HL-60/S4 (cell line): ENCODE measurements at regions not wholly inside any gene's neighbourhood (a gene's known extent, or its start where the extent isn't known, plus 50 kb on each side); places are given as distances from the start of the nearest gene placed in this dataset.

ENCODE experiments used
- in situ Hi-C: fragments of 300-500 bp; cut with MboI; formaldehyde crosslinking; loops from 2 replicates; pipeline ENCODE4 v1.14.3; 2022; ENCODE audit warnings: low sequenced_read_pairs

DNA sequence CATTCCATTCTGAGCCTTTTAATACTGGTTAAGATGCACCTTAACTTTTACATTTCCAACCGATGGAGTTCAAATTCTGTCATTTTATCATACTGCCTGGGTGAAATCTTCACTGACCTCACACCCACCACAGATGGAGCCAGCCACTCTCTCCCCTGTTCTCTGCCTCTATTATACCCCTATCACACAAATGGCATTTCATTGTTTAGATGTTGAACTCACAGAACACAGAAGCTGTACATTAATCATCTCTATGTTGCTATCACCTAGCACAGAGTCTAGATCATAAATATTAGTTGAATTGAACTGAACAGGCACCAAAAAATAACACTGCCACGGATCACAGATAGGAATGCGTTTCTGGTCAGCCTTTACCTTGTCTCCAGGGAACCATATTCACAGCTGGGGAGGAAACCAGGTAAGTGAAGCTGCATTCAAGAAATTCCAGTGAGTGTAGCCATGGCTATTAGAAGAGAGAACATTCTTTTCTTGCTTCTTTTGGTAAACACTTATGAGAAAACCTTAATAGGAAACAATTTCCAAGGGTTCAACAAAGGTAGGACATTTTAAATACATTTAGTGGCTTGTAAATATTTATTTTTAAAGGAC is 194.9 kb upstream of the RMST start:
- in situ Hi-C loops = no loop called here

DNA sequence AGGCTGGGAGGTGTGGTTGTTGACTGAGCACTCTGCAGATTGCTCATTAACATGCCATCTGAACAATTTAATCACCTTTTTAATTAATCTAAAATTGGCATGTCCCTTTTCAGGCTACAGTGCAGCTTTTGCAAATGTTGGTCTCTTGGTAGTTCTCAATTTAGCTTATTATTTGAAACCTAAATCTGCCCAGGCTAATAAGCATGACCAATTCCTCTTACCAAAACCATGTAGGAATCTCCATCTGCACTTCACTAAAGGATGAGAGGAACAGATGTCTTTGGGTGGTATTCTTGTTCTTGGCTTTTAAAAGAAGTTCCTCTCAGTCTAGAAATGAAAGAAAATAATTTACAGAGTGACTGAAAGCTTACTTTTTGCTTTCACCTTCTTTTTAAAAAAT is 190.1 kb upstream of the RMST start:
- in situ Hi-C loops = no loop called here

DNA sequence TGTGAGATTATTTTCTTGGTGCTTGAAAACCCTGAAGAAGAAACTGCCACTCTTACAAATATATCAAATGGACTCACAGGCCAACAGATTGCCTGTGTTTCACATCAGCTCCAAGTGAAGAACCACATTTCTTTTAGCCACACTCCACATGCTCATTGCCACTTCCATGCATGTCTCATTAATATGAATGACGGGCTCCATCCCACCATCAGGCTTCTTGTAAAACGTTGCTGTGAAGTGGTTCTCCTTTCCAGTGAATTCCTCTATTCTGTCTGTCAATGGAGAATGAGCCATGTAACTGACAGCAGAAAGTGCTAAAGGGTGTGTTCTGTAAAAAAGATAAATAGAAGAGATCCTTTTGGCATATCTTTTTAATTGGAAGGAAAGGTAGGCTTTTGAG is 188.2 kb upstream of the RMST start:
- in situ Hi-C loops = no loop called here

DNA sequence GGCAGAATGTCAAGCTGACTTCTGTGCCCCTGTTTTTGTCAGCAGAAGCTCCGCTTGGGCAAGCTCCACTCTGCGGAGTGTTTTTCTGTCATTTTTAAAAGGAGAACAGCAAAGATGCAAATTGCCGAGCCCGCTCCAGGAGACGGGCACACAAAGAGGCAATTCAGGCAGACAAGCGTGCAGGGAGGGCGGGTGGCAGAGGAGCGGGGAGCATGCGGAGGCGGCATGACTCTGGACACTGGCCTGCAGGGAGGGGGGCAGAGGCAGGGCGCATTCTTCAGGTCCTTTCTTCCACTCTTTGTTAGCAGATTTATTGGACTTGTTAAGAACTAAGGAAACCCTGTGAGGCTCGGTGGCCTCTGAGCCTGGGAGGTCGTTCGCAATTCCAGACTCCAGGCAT is 187.3 kb upstream of the RMST start:
- in situ Hi-C loops = no loop called here

DNA sequence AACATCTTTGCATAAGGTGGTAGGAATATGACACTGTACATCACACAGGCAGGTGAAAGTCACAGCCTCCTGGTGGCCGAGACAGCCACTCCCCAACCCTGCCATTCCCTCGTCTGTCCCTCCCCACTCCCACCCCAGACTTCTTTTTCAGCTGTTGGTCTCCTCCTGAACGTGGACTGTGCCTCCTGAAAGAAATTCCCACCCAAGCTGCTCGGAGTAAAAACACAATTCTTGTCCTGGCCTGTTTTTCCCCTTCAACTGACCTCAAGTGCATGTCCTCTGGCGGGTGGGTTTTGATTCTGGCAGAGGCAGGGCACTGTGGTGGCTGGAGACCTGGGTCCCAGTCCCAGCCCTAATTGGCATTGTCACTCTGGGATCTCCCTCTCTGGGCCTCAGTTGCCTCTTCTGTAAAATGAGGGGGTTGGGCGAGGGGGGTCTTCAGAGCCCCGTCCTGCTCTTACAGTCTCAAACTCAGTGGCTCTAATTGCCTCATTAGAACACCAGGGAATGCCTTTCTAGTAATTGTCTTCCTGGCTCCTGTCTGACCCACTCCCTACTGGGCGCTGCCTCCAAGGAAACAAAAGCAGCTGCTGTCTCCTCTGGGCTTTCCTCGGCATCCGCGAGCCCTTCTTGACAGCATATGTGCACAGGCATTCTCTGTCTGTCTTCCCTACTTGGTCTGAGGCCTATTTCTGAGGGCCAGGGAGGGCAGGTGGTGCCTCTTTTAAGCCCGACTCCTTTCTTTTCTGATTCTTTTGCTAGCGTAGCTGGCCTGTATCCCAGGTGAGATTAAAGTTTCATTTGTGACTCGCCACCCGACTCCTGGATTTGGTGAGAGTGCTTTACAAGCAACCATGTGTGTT is 186.6 kb upstream of the RMST start:
- in situ Hi-C loops = no loop called here

DNA sequence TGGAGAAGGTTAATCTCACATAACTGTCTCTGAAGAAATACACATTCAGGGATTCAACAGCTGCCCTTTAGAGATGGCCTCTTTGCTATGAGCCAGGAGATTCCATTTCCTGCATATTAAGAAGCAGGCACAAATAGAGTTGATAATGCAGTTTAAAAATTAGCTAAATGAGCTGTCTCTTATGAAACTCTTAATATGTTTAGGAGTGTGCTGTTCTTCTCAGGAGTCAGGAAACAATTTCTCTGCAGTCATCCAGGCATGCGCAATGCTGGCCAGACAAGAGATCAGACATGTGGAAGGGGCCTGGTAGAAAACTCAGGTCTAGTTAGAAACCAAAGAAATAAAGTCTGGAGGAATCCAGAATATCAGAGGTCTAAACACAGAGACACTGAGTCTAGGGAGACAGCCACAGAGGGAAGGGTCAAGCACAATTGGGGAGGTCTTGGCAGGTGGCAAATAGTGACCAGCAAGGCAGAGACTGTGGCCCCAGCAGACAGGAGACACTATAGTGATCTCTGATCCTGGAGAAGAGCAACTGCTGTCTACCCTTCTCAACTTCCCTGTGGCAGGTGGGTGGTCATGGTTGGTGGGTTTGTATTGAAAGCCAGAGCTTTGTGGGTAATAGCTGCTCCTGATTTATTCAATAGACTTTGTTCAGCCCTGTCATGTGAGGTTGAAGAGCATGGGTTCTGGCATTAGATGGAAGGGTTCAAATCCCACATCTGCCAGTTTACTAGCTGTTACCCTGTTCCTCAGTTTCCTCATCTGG is 185.8 kb upstream of the RMST start:
- in situ Hi-C loops = no loop called here

DNA sequence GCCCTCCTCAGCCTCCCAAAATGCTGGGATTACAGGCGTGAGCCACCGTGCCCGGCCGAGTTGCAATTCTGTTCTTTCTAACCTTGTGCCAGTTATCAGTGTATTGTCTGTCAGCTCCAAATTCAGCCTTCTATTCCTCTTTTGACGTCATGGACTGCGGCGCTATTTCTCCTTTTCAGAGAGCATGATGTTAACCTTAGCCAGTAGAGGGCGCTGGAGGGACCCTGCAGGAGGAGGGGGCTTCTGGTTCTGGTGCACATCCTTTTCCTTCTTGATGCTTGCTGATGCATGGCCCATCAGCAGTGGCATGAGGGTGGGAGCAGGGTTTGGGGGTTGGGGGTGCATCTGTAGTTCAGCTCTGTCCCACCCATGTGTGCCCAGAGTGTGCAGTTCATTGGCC is 179.3 kb upstream of the RMST start:
- in situ Hi-C loops = no loop called here

DNA sequence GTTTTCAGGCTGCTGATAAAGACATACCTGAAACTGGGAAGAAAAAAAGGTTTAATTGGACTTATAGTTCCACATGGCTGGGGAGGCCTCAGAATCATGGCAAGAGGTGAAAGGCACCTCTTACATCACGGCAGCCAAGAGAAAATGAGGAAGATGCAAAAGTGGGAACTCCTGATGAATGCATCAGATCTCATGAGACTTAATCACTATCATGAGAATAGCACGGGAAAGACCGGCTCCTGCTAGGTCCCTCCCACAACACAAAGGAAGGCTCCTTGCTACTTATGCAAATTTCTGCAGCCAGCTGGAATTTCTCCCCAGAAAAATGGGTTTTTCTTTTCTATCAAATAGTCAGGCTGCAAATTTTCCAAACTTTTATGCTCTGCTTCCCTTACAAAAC is 174.1 kb upstream of the RMST start:
- in situ Hi-C loops = no loop called here

DNA sequence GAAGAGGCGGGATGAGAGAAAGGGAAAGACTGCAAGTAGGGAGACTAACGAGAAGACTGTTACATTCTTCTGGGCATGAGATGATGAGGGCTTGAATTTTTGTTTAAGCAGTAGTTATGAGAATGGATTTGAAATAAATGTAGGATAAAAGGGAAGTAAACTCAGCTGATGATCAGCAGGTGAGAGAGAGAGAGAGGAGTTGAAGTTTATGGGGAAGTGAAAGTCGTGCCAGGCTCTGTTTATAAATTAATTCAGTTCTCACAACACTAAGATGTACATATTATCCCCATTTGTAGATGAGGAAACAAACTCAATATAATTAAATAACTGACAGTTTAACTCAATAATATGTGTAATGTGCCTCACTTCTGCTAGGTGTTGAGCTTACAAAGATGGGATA is 170.0 kb upstream of the RMST start:
- in situ Hi-C loops = no loop called here

DNA sequence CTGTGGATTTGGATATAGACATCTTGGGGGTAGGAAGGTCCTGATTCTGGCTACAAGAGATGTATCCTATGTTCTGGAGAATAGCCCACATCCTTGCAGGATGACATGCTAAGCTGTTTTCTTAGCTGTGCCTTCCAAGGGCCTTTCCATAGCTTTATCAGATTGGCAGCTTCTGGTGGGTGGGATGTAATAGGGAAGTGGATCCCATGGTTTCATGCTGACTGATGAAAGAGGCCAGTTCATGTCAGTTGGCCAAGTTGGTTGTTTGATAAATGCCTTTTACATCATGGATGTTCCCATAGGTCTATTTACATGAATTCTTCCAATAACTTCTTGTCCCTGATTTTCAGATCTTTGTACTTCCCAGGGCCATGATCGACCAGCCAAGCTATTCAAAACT is 169.1 kb upstream of the RMST start:
- in situ Hi-C loops = no loop called here

DNA sequence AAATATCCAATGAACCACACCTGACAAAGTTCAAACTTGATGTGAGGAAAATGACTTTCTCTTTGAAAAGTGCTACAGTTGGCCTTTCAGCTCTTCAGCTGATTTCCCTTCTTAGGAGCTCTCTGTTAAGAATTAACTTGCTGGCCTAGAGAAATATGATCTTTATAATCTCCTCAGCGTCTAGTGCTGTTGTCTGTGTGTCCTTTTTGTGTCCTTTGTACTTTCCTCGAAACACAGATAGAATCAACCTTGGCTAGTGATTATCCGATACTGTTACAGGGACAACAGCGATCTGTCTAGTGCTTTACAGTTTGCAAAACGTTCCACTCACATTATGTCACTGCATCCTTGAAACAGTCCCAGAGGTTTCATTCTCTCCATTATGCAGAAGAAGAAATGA is 162.8 kb upstream of the RMST start:
- in situ Hi-C loops = loop anchor here (25.0 kb wide), 1 partner anchor 738 kb away; no protein-coding TSS in a partner anchor

DNA sequence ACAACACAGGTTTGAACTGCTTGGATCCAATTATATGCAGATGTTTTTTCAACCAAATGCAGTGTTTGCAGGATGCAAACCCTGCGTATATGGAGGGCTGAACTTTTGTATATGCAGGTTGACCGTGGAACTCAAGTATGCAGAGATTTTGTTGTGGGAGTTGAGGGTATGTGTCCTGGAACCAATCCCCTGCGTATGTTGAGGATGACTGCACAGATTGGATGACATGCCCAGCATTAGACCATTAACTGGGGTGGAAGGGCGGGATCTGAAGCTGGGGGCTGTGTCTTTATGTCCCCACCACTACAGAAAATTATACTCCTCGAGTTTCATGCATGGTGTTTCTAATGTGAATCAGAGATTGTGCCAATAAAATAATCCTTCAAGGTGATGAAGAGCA is 162.2 kb upstream of the RMST start:
- in situ Hi-C loops = loop anchor here (25.0 kb wide), 1 partner anchor 738 kb away; no protein-coding TSS in a partner anchor

DNA sequence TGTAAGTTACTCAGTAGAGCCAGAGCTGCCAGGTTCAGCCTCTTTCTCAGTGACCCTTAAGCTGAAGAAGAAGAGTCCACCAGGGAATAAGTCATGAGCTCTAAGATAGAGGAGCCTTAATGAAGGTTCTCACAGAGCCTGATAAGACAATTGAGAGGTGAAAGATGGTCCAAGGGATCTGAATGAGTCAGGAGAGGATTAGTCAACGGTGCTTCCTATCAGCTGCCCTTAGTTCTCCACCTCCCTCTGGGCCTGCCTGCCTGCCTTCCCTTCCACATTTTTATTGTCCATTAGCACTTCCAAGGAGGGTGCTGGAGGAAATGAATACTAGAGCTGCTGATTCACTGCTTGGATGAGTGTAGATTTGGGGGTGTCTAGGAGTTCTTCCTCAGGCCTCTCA is 161.7 kb upstream of the RMST start:
- in situ Hi-C loops = loop anchor here (25.0 kb wide), 1 partner anchor 739 kb away; no protein-coding TSS in a partner anchor

DNA sequence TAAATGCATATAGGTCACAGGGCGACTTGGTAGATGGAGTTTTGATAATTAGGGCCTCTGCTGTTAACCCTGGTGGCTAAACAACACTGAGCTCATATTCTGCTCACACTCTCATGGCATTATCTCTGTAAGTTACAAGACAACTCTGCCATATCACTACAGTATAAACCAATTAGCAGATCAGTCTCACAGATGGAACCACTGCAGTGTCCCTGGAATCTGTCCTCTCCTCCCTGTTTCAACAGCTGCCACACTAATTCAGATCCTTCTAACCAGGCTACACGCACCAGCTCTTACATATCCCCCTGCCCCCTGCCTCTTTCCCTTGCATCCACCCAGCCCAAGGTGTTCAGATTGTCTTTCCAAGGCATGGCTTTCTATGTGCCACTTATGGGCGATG is 161.0 kb upstream of the RMST start:
- in situ Hi-C loops = loop anchor here (25.0 kb wide), 1 partner anchor 739 kb away; no protein-coding TSS in a partner anchor

DNA sequence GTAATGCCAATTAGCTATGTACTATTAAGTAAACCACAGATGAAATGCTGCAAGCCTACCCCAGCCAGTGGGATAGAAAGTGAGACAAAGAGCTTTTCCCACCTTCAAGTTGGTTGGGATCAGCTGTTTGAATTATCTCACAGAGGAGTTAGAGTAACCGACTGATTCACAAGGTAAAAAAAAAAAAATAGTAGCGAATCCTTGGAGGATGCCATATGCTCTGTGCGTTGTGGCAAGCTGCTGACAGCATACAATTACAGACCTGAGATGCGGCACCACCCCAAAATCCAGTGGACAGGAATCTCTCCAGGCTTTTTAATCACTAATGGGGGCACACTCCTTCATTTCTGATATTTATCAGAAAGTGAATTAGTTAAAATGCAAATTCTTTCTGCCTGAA is 157.0 kb upstream of the RMST start:
- in situ Hi-C loops = loop anchor here (25.0 kb wide), 1 partner anchor 743 kb away; no protein-coding TSS in a partner anchor

DNA sequence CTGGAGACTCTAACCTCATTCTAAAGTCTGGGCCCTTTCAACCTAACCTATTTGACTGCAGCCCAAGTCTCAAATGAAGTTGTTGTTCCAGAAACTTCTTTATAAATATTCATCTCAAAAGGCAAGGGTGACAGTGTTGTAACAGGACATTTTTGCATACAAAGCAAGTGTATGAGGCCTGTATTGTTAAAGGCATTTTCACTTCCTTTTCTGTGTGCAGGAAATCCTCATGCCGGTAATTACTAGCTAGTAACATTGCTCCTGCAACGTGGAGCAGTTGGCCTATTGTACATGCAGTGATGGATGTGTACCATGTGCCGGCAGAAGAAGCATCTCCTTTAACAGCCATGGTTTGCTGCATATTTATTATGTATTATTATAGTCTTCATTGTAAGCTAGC is 156.5 kb upstream of the RMST start:
- in situ Hi-C loops = loop anchor here (25.0 kb wide), 1 partner anchor 744 kb away; no protein-coding TSS in a partner anchor

DNA sequence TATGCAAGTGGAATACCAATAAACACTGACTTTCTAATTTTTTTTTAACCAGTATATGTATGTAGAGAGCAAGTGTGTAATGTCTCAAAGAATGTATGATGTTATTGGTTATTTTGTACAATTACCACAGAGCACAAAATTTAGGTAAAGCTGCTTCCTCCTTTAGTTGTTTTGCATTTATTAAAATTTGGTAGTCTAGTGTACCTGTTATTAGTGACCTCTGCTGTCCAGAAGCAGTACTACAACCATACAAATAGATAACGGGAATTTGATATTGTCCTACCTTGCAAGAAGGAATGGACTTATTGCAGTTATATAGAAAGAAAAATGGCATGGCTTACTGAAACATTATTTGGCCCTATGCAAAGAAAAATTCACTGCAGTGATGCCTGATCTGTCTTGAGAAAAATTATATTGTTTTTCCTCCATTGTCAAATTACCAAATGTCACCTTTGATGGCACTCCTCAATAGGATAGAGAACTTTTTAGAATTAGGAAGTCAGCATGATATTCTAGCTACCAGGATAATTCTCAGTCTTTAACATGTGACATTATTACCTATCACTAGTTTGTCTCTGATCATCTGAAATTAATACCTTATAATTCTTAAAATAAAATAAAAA is 153.9 kb upstream of the RMST start:
- in situ Hi-C loops = loop anchor here (25.0 kb wide), 1 partner anchor 746 kb away; no protein-coding TSS in a partner anchor

DNA sequence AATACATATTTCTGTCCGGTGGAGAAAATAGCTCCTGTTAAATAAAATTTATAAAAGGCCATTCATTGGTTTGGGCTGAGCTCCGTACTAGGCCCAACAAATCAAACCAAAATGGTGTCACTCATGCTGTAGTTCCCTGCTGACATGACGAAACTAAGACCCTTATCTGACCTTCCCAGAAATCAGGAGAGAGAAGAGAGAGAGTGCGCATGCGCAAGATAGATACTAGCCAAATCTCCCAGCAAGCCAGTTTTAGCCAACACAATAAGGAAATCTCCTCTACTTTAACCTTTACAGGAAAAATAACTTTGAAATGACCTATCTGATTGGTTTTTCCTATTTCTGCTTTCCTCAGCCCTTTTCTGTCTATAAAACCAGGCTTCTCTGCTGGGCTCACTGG is 152.7 kb upstream of the RMST start:
- in situ Hi-C loops = loop anchor here (25.0 kb wide), 1 partner anchor 748 kb away; no protein-coding TSS in a partner anchor

DNA sequence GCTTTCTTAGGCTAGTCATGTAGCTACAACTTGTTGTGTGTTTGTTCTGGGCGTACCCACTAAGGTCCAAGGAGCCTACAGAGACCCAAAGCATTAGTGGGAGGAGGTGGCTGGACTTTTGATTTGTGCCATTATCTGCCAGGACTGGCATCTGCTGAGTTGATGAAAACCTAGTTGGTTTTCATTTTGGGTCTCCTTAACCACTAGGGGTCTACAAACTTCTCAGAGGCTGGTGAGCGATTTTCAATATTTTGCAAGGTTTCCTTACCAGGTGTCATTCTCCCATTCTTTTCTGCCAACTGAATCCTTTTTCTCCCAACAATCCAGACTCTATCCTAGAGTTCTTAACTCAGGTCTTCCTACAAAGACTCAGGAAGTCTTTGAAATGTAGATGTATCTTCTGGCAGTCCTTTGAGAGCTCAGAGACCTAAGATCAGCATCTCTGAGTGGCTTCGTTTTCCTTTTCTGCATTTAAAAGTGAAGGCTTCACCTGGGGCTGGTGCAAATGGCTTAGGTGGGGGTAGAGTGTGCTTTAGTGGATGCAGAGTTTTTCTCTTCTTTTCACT is 150.0 kb upstream of the RMST start:
- in situ Hi-C loops = loop anchor here (25.0 kb wide), 1 partner anchor 750 kb away; no protein-coding TSS in a partner anchor

DNA sequence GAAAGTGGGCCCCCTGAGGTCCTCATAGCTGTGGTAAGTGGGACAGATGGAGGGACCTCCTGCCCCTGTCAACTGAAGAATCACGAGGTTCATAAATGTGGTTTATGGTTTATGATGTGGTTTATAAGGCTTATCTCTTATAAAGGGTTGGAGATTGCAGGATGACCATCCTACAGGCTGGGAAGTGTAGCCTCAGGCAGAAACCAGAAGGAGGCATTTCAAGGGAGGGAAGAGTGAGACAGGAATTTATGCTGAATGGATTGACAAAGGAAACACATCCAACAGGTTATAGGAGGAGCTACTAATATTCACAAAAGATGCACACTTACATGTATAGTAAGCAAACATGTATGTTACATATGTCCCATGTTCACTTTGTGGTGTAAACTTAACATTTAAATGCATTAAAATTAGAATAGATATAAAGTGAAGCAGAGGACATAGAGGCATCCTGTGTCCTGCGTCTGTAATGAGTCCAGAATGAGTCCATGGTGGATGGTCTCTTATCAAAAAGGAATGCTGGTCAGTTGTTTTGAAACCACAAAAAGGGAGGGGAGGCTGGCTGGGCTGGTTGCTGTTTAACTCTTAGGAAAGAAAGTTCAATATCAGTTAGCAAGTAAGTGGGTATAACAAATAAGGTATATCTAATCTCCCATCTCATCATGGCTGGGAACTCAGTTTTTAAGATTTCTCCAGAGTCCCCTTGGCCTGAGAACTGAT is 149.0 kb upstream of the RMST start:
- in situ Hi-C loops = loop anchor here (25.0 kb wide), 1 partner anchor 751 kb away; no protein-coding TSS in a partner anchor
